ENCODE measurements at regions not wholly inside any gene's neighbourhood (a gene's known extent, or its start where the extent isn't known, plus 50 kb on each side); places are given as distances from the start of the nearest gene placed in this dataset.

- no peak for TF ChIP-seq CTCF (IDR thresholded peaks at IDR 0.05; ENCODE audit: low read depth, low read length, missing input control)
- no peak for TF ChIP-seq SP1 (IDR thresholded peaks at IDR 0.05)
- no peak for TF ChIP-seq YY1 (IDR thresholded peaks at IDR 0.05)
- TF ChIP-seq GABPA (IDR thresholded peaks at IDR 0.05 in 1 of 2, conservative IDR thresholded peaks at IDR 0.05 in 1 of 2) = no peak
- TF ChIP-seq JUND (IDR thresholded peaks at IDR 0.05) = no peak
- TF ChIP-seq MAX (IDR thresholded peaks at IDR 0.05) = no peak
- no peak for TF ChIP-seq RAD21 (IDR thresholded peaks at IDR 0.05)
- TF ChIP-seq ATF3 (IDR thresholded peaks at IDR 0.05) = no peak
- TF ChIP-seq REST (IDR thresholded peaks at IDR 0.05) = no peak
Measured at GRCh38 chr3:87478716-87479115, 202.3 kb upstream of the POU1F1 start.

All from liver (tissue), 3 donors.